ENCODE measurements at regions not wholly inside any gene's neighbourhood (a gene's known extent, or its start where the extent isn't known, plus 50 kb on each side); places are given as distances from the start of the nearest gene placed in this dataset.

GRCh38 chr6:15905488-15906419 lies 223.1 kb upstream of the MYLIP start:
- Histone ChIP-seq H3K4me3 (ENCODE audit: low read depth in 2 of 2, low read length in 1 of 2) (no peak overlapping the region), H3K27me3 (ENCODE audit: insufficient read depth) (no peaks in the 10 kb centered on the region), H2AFZ (ENCODE audit: low read depth) (no peak overlapping the region), H3K27ac (ENCODE audit: low read depth in 2 of 2, low read length in 1 of 2) (no peak overlapping the region), H3K79me2 (ENCODE audit: insufficient read depth) (no peaks in the 10 kb centered on the region), H3K4me2 (no peak overlapping the region), H3K9me2 (no peaks in the 10 kb centered on the region), H3K36me3 (replicated peaks in 1 of 2; ENCODE audit: control insufficient read depth in 1 of 2, insufficient read depth in 2 of 2, low read length in 1 of 2) (no peaks in the 10 kb centered on the region), H3K9ac (no peak overlapping the region), H3K4me1 (ENCODE audit: control insufficient read depth in 1 of 2, insufficient read depth in 2 of 2, low read depth in 1 of 2, low read length in 1 of 2) (peaks cover 0 to 8% of the 10 kb centered on the region in 2 experiments; a peak in 1 of 4 replicates), H3K9me3 (no peaks in the 10 kb centered on the region), H3F3A (replicated peaks; ENCODE audit: insufficient read depth) (no peaks in the 10 kb centered on the region), H4K20me1 (ENCODE audit: insufficient read depth) (no peaks in the 10 kb centered on the region)
- no peak for TF ChIP-seq TAF1 (IDR thresholded peaks at IDR 0.05; ENCODE audit: borderline replicate concordance, low read depth, low read length)
- no peak for DNase-seq
- CTCF ChIA-PET = interaction anchor here (0.6 to 1.8 kb wide), 3 partner anchors 11 to 200 kb away, joined by 3 to 5 read pairs (median 3); no protein-coding TSS in a partner anchor
- WGBS (ENCODE audit: low lambda C conversion rate) = 60% methylated on average over 8 of the region's 8 CpGs
- POLR2A ChIA-PET = no interaction called here

GRCh38 chr6:15904651-15905376 lies 224.1 kb upstream of the MYLIP start:
- DNase-seq = no peak
- H3K9me3 ChIP-seq = no peaks in the 10 kb centered on the region
- peaks cover 0 to 8% of the 10 kb centered on the region in 2 experiments; a peak in 1 of 4 replicates for H3K4me1 ChIP-seq (ENCODE audit: control insufficient read depth in 1 of 2, insufficient read depth in 2 of 2, low read depth in 1 of 2, low read length in 1 of 2)
- H3K79me2 ChIP-seq (ENCODE audit: insufficient read depth) = no peaks in the 10 kb centered on the region
- no peak overlapping the region for H3K4me2 ChIP-seq
- 30% methylated on average over 6 of the region's 6 CpGs for WGBS (ENCODE audit: low lambda C conversion rate)
- no peak overlapping the region for H2AFZ ChIP-seq (ENCODE audit: low read depth)
- H4K20me1 ChIP-seq (ENCODE audit: insufficient read depth) = no peaks in the 10 kb centered on the region
- H3K27me3 ChIP-seq (ENCODE audit: insufficient read depth) = no peaks in the 10 kb centered on the region
- no peak overlapping the region for H3K9ac ChIP-seq
- no peaks in the 10 kb centered on the region for H3K36me3 ChIP-seq (replicated peaks in 1 of 2; ENCODE audit: control insufficient read depth in 1 of 2, insufficient read depth in 2 of 2, low read length in 1 of 2)
- no peak overlapping the region for H3K4me3 ChIP-seq (ENCODE audit: low read depth in 2 of 2, low read length in 1 of 2)
- POLR2A ChIA-PET = no interaction called here
- H3F3A ChIP-seq (replicated peaks; ENCODE audit: insufficient read depth) = no peaks in the 10 kb centered on the region
- H3K27ac ChIP-seq (ENCODE audit: low read depth in 2 of 2, low read length in 1 of 2) = no peak overlapping the region
- CTCF ChIA-PET = interaction anchor here (1.8 kb wide), 1 partner anchor 10 kb away, joined by 5 read pairs; no protein-coding TSS in a partner anchor
- H3K9me2 ChIP-seq = no peaks in the 10 kb centered on the region
- TF ChIP-seq ZBTB33 (IDR thresholded peaks at IDR 0.05; ENCODE audit: borderline replicate concordance, low read depth) (no peak), RFX5 (IDR thresholded peaks at IDR 0.05; ENCODE audit: low read length) (no peak), RAD21 (IDR thresholded peaks at IDR 0.05; ENCODE audit: low read length) (no peak), GATA2 (CRISPR knock-in tag; IDR thresholded peaks at IDR 0.05) (no peak), SMC3 (IDR thresholded peaks at IDR 0.05; ENCODE audit: low read depth, low read length) (no peak), CTCF (IDR thresholded peaks at IDR 0.05) (no peak), FOXM1 (IDR thresholded peaks at IDR 0.05; ENCODE audit: low read depth) (no peak), EZH2phosphoT487 (IDR thresholded peaks at IDR 0.05; ENCODE audit: borderline replicate concordance, low read depth) (no peak), RCOR1 (IDR thresholded peaks at IDR 0.05; ENCODE audit: low read length) (no peak), SIN3A (IDR thresholded peaks at IDR 0.05; ENCODE audit: borderline replicate concordance, low read depth, low read length) (no peak), TCF12 (IDR thresholded peaks at IDR 0.05) (no peak), FOSL2 (IDR thresholded peaks at IDR 0.05; ENCODE audit: borderline replicate concordance, low read depth) (no peak), MXI1 (IDR thresholded peaks at IDR 0.05; ENCODE audit: low read depth, low read length) (no peak), EP300 (IDR thresholded peaks at IDR 0.05; ENCODE audit: borderline replicate concordance in 1 of 2, low read depth in 1 of 2, low read length in 1 of 2) (no peak), PBX3 (IDR thresholded peaks at IDR 0.05) (no peak), POLR2AphosphoS5 (IDR thresholded peaks at IDR 0.05; ENCODE audit: low read depth, low read length) (no peak), IRF3 (IDR thresholded peaks at IDR 0.05; ENCODE audit: low read depth, low read length) (no peak), FOXJ3 (CRISPR knock-in tag; IDR thresholded peaks at IDR 0.05) (no peak)
